BJ (cell line): ENCODE measurements at regions not wholly inside any gene's neighbourhood (a gene's known extent, or its start where the extent isn't known, plus 50 kb on each side); places are given as distances from the start of the nearest gene placed in this dataset.

Source experiments
- CTCF ChIA-PET: fragments of 350-600 bp; formaldehyde crosslinking; extraction: SDS; loops from one replicate; lab custom pipeline; 2021; ENCODE audit warnings: antibody characterized with exemption, inconsistent platforms; lab: Yijun Ruan, JAX
- POLR2A ChIA-PET: fragments of 300-600 bp; sonication (Branson Sonifier 250); formaldehyde crosslinking; extraction: SDS; loops from one replicate; lab custom pipeline; 2021; ENCODE audit warnings: antibody characterized with exemption; lab: Charles Lee
- DNase-seq: peaks from one replicate; pipeline ENCODE4 v3.0.0-alpha.2; 2011; ENCODE audit warnings: low read depth
- H3K27me3 ChIP-seq: 2 replicates; pipeline ENCODE4 v1.6.0; 2011; ENCODE audit warnings: low read length; ENCODE audit not compliant: control insufficient read depth, insufficient read depth
- H3K36me3 ChIP-seq: 2 replicates; pipeline ENCODE4 v1.5.1; 2011; ENCODE audit warnings: low read length; ENCODE audit not compliant: control insufficient read depth, insufficient read depth
- H3K4me3 ChIP-seq: 2 replicates; pipeline ENCODE4 v1.5.1; 2011; ENCODE audit warnings: low read depth, mild to moderate bottlenecking, control low read depth, low read length
- TF ChIP-seq, protein P1 (sequence below): IDR thresholded peaks from 2 replicates; pipeline ENCODE4 v1.5.1; 2011; ENCODE audit warnings: low read depth, mild to moderate bottlenecking, control low read depth, inconsistent platforms, low read length, moderate library complexity; ENCODE audit not compliant: insufficient read depth

DNA sequence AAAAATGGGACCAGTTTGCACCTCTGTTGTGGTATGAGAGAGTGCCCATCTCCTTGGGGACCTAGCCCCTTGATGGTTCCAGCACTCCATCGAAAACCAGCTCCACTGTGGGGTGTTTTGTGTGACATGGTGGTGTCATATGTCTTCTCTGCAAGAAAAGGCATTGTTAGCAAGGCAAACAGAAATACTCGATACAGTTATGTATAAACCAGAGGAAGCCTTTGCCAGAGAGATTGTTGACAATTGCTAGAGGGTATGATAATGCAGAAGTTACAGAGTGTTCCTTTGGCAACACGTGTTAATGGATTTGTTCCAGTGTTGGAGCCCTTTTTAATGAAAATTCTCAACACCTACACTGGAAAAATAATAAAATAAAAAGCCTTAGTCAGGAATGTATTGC, 270.4 kb upstream of the DMRT1 start:
- CTCF ChIA-PET: no interaction called here
- no peaks in the 10 kb centered on the region for H3K36me3 ChIP-seq
- TF ChIP-seq, protein P1, sequence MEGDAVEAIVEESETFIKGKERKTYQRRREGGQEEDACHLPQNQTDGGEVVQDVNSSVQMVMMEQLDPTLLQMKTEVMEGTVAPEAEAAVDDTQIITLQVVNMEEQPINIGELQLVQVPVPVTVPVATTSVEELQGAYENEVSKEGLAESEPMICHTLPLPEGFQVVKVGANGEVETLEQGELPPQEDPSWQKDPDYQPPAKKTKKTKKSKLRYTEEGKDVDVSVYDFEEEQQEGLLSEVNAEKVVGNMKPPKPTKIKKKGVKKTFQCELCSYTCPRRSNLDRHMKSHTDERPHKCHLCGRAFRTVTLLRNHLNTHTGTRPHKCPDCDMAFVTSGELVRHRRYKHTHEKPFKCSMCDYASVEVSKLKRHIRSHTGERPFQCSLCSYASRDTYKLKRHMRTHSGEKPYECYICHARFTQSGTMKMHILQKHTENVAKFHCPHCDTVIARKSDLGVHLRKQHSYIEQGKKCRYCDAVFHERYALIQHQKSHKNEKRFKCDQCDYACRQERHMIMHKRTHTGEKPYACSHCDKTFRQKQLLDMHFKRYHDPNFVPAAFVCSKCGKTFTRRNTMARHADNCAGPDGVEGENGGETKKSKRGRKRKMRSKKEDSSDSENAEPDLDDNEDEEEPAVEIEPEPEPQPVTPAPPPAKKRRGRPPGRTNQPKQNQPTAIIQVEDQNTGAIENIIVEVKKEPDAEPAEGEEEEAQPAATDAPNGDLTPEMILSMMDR: no peak

DNA sequence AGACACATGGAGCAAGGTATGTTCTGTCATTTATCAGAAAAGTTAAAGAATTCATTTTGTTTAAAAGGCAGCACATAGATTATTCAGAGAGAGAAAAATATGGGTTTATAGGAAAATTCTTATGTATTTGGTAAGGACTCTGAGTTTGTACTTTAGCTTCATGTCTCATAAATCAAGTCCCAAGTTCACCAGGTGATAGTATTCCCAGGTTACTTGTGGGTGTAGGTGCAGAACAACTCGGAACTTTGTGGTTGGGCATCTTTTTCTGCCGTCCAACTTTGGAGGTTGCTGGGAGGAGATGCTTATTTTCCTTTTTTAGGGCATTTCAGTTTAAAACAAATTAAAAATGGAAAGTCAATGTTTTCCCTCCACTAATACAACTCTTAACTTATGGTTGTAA, 269.8 kb upstream of the DMRT1 start:
- DNase-seq: no peak
- CTCF ChIA-PET: no interaction called here
- Histone ChIP-seq H3K36me3 (no peaks in the 10 kb centered on the region), H3K27me3 (no peaks in the 10 kb centered on the region), H3K4me3 (no peak overlapping the region)
- TF ChIP-seq, protein P1: no peak
- POLR2A ChIA-PET: no interaction called here

More for the DNA sequence above, 270.4 kb upstream of the DMRT1 start:
- Histone ChIP-seq H3K27me3 (no peaks in the 10 kb centered on the region), H3K4me3 (no peak overlapping the region)
- POLR2A ChIA-PET: no interaction called here
- no peak for DNase-seq

DNA sequence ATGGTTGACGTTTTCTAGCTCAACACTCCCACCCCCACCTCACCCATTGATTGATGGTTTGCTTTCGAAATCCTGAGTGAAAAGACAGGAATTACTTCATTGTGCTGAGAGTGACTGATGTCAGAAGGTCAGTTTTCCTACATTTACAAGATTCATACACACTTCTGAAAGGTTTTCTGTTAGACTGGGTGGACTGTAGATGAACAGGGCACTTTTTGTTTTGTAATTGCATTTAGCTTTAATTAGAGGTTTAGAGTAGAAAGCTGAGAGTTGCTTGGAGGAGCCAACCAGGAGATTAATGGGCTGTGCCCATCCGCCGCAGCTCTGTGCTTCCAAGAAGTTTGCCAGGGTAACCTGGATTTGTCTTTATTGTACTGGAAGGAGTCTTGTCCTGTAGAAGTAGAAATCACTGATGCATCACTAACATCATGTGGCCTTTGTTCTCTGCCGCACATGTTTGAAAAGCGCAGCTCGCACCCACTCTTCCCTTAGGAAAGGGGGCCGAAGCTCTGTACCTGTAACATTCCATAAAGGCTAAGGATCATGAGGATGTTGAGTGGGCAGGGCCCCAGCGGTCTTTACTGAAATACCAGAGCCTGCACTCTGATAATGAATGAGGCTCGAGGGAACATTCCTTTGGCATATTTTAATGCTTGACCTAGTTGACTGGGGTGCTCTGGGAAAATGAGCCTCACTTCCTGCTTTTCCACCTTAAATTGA, 267.6 kb upstream of the DMRT1 start:
- DNase-seq: no peak
- H3K4me3 ChIP-seq: no peak overlapping the region
- ChIA-PET CTCF (interaction anchor here (1.1 kb wide), 1 partner anchor 16 kb away, joined by 3 read pairs; no protein-coding TSS in a partner anchor), POLR2A (no interaction called here)
- H3K36me3 ChIP-seq: no peaks in the 10 kb centered on the region
- TF ChIP-seq, protein P1: no peak
- no peaks in the 10 kb centered on the region for H3K27me3 ChIP-seq

DNA sequence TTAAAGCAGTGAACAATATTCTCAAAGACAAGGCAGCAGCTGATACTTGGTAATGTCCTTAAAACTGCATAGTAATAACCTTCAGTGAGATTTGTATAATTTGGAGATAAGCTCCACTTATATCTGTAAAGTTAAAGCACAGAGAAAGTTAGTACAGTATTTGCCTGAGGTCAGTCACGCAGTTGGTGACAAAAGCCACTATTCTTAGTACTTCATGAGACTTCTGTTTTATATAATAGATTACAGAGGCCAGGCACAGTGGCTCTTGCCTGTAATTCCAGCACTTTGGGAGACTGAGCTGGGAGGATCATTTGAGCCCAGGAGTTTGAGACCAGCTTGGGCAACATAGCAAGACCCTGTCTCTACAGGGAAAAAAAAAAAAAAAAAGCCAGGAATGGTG, 266.4 kb upstream of the DMRT1 start:
- no peak overlapping the region for H3K4me3 ChIP-seq
- TF ChIP-seq, protein P1: no peak
- H3K36me3 ChIP-seq: no peaks in the 10 kb centered on the region
- H3K27me3 ChIP-seq: no peaks in the 10 kb centered on the region
- ChIA-PET CTCF (no interaction called here), POLR2A (no interaction called here)
- DNase-seq: no peak

DNA sequence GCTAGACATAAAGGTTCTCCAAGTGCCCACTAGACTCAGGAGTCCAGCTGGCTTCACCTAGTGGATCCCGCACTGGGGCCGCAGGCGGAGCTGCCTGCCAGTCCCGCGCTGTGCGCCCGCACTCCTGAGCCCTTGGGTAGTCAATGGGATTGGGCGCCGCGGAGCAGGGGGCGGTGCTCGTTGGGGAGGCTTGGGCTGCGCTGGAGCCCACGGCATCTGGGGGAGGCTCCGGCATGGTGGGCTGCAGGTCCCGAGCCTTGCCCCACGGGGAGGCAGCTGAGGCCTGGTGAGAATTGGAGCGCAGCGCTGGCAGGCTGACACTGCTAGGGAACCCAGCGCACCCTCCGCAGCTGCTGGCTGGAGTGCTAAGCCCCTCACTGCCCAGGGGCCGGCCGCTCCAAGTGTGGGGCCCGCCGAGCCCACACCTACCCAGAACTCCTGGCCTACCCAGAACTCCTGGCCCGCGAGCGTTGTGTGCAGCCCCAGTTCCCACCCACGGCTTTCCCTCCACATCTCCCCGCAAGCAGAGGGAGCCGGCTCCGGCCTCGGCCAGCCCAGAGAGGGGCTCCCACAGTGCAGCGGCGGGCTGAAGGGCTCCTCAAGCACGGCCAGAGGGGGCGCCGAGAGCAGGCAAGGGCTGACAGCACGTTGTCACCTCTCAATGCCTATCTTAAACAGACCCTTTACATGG, 260.7 kb upstream of the DMRT1 start:
- no peak overlapping the region for H3K4me3 ChIP-seq
- no peaks in the 10 kb centered on the region for H3K36me3 ChIP-seq
- no peaks in the 10 kb centered on the region for H3K27me3 ChIP-seq
- TF ChIP-seq, protein P1: no peak
- CTCF ChIA-PET: interaction anchor here (1.2 kb wide), 1 partner anchor 8 kb away, joined by 3 read pairs; no protein-coding TSS in a partner anchor
- POLR2A ChIA-PET: no interaction called here
- DNase-seq: no peak
